ENCODE measurements at regions not wholly inside any gene's neighbourhood (a gene's known extent, or its start where the extent isn't known, plus 50 kb on each side); places are given as distances from the start of the nearest gene placed in this dataset.

- TF ChIP-seq CTCF (IDR thresholded peaks at IDR 0.05) (no peak), POLR2A (IDR thresholded peaks at IDR 0.05) (no peak)
These were observed 205.6 kb upstream of the TMTC4 start for GRCh38 chr13:100880166-100880565.
